Activated B cell treated with CpG ODN at 0.5 μM for 24 hours (primary cell): ENCODE measurements at regions not wholly inside any gene's neighbourhood (a gene's known extent, or its start where the extent isn't known, plus 50 kb on each side); places are given as distances from the start of the nearest gene placed in this dataset.

Experiments used
- ATAC-seq: fragments of 200-7000 bp; cut with Tn5 transposase; one replicate; pipeline ENCODE4 v1.10.0; 2021; ENCODE audit warnings: low read depth, mild to moderate bottlenecking, moderate library complexity
- CTCF ChIA-PET: fragments of 350-600 bp; sonication (Branson Sonifier 250); formaldehyde crosslinking; loops from one replicate; lab custom pipeline; 2021; ENCODE audit warnings: antibody characterized with exemption; lab: Charles Lee
- POLR2A ChIA-PET: fragments of 350-600 bp; sonication (Branson Sonifier 250); formaldehyde crosslinking; loops from one replicate; lab custom pipeline; 2021; ENCODE audit warnings: antibody characterized with exemption; lab: Charles Lee
- DNase-seq: peaks from one replicate; pipeline ENCODE4 v3.0.0; 2022
- H3K27ac Mint-ChIP-seq: one replicate; pipeline ENCODE4 v1.8.0; 2020; ENCODE audit warnings: mixed read lengths
- H3K27me3 Mint-ChIP-seq: one replicate; pipeline ENCODE4 v1.8.0; 2021; ENCODE audit warnings: mixed read lengths
- H3K36me3 Mint-ChIP-seq: one replicate; pipeline ENCODE4 v1.8.0; 2021; ENCODE audit warnings: low read depth, mixed read lengths
- H3K4me1 Mint-ChIP-seq: one replicate; pipeline ENCODE4 v1.8.0; 2021; ENCODE audit warnings: mixed read lengths
- H3K4me3 Mint-ChIP-seq: one replicate; pipeline ENCODE4 v1.8.0; 2020; ENCODE audit warnings: mild to moderate bottlenecking, mixed read lengths
- H3K9me3 Mint-ChIP-seq: one replicate; pipeline ENCODE4 v1.8.0; 2020; ENCODE audit warnings: mixed read lengths
- intact Hi-C: fragments of 100-400 bp; cut with micrococcal nuclease; formaldehyde crosslinking; loops from one replicate; pipeline ENCODE4 v1.15.1; 2024
- TF ChIP-seq, protein P1 (sequence below): fragments of 200-600 bp; IDR thresholded peaks from one replicate; pipeline ENCODE4 v1.8.0; 2022; ENCODE audit warnings: antibody characterized with exemption, mild to moderate bottlenecking

DNA sequence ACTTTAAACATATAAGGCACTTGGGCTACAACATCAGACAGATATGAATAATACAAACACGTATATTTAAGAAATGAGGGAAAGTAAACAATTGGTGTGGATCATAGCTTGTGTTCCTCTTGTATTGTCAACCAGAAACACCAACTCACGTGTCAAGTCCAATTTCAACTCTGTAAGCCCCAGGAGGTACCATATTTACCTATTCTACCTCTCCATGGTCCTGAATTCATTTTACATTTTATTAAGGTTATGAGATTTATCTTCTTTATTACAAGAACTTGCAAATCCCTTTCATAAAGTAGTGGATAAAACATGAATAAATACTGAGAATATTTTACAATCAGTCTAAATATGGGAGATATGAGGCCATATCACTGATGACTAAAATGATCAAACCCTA, 501.6 kb downstream of the MAT2B start:
- TF ChIP-seq, protein P1, sequence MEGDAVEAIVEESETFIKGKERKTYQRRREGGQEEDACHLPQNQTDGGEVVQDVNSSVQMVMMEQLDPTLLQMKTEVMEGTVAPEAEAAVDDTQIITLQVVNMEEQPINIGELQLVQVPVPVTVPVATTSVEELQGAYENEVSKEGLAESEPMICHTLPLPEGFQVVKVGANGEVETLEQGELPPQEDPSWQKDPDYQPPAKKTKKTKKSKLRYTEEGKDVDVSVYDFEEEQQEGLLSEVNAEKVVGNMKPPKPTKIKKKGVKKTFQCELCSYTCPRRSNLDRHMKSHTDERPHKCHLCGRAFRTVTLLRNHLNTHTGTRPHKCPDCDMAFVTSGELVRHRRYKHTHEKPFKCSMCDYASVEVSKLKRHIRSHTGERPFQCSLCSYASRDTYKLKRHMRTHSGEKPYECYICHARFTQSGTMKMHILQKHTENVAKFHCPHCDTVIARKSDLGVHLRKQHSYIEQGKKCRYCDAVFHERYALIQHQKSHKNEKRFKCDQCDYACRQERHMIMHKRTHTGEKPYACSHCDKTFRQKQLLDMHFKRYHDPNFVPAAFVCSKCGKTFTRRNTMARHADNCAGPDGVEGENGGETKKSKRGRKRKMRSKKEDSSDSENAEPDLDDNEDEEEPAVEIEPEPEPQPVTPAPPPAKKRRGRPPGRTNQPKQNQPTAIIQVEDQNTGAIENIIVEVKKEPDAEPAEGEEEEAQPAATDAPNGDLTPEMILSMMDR = no peak
- Mint-ChIP-seq H3K27ac (no peak overlapping the region), H3K4me1 (no peaks in the 10 kb centered on the region), H3K4me3 (no peak overlapping the region), H3K9me3 (no peaks in the 10 kb centered on the region), H3K36me3 (no peaks in the 10 kb centered on the region), H3K27me3 (no peaks in the 10 kb centered on the region)
- intact Hi-C loops = no loop called here
- no peak for DNase-seq
- CTCF ChIA-PET = no interaction called here
- no peak for ATAC-seq
- POLR2A ChIA-PET = no interaction called here

DNA sequence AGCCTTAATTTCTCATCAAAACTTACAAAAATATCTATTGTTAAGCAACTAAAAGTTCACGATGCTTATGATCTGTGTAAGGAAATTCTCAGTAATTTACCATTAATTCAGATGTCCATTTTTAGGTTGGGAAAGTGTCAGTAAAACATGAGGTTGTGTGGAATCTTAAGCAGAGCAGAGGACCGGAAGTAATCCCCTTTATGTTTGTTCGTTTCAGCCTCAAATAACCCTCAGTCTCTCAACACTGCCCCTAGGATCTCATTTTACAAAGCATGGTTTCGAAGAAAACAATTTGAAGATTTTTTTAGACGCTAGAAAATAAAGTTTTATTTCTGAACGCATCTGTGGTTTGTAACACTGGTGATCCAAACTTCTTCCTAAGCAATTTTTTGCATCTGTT, 504.2 kb downstream of the MAT2B start:
- ATAC-seq = no peak
- Mint-ChIP-seq H3K4me1 (peaks cover 13% of the 10 kb centered on the region), H3K27me3 (no peaks in the 10 kb centered on the region), H3K4me3 (no peak overlapping the region), H3K27ac (no peak overlapping the region), H3K36me3 (no peaks in the 10 kb centered on the region), H3K9me3 (no peaks in the 10 kb centered on the region)
- TF ChIP-seq, protein P1 = no peak
- POLR2A ChIA-PET = no interaction called here
- intact Hi-C loops = no loop called here
- DNase-seq = no peak
- CTCF ChIA-PET = no interaction called here

DNA sequence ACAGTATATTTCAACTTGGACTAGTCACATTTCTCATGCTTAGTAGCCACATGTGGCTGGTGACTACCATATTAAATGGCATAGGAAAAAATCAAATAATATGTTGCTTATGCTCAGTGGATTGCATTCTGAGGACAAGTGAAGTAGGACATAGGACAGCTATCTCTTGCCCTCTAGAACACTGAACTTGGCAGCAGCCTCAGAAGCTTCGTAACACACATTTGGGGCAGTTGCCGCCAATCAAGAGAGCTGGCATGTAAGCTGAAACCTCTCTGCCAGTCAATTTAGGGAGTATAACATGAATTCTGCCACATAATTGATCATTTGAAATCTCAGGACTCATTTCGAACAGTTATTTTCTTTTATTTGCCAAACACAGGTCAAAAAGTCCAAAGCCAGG, 505.5 kb downstream of the MAT2B start:
- Mint-ChIP-seq H3K27ac (no peak overlapping the region), H3K4me3 (no peak overlapping the region), H3K27me3 (no peaks in the 10 kb centered on the region), H3K36me3 (no peaks in the 10 kb centered on the region), H3K4me1 (peaks cover 13% of the 10 kb centered on the region), H3K9me3 (no peaks in the 10 kb centered on the region)
- intact Hi-C loops = no loop called here
- CTCF ChIA-PET = interaction anchor here (1.5 kb wide), 1 partner anchor 315 kb away, joined by 4 read pairs; no protein-coding TSS in a partner anchor
- POLR2A ChIA-PET = no interaction called here
- TF ChIP-seq, protein P1 = no peak
- no peak for DNase-seq
- ATAC-seq = no peak

DNA sequence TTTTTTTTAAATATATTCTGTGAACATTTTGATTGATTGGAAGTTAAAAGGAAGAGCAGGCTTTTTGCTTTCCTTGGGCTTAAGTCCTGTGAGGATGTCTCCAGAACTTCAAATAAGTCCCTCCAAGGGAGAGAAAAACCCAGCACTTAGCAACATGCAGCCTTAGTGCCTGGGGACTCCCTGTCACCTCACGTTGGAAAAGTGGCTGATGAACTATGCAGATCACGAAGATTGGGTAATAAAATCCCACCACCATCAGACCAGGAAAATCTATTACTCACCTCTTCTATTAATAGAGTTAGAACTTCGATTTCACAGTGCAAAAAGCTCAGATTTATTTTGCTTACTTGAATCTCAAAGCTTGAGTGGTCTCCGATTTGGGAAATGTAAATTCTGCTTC, 507.0 kb downstream of the MAT2B start:
- Mint-ChIP-seq H3K4me3 (no peak overlapping the region), H3K36me3 (no peaks in the 10 kb centered on the region), H3K4me1 (peaks cover 13% of the 10 kb centered on the region), H3K9me3 (no peaks in the 10 kb centered on the region), H3K27me3 (no peaks in the 10 kb centered on the region), H3K27ac (no peak overlapping the region)
- TF ChIP-seq, protein P1 = no peak
- ChIA-PET POLR2A (no interaction called here), CTCF (interaction anchor here (0.7 to 1.5 kb wide), 16 partner anchors 8 to 492 kb away, joined by 3 to 29 read pairs (median 4); no protein-coding TSS in a partner anchor)
- intact Hi-C loops = loop anchor here (2.0 kb wide), 1 partner anchor 660 kb away; no protein-coding TSS in a partner anchor
- no peak for DNase-seq
- ATAC-seq = no peak

DNA sequence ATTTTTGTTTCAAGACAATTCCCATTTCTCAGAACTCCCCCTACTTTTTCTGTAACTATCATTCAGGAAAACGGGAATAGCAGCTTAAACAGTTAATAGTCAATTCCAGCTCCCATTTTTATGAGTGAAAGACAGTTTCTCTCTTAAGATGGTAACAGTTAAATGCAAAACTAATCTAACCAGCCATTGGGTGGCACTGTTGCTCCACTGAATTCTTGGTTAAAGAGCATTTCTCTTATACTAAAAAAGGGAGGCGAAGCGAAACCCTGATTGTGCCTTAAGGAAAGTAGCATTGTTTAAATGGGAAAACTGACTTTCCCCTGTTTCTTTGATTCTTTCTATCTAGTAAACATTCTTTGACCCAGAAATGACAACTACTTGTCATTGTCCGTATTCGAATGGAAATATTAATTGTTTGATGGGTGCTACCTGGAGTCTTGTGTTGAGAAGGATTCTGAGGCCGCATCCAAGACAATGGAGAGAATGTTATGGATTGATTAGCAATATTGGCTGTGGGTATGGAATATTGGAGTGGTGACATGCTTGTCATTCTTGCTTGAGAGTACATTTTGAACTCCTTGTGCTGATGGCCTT, 507.8 kb downstream of the MAT2B start:
- Mint-ChIP-seq H3K4me3 (no peak overlapping the region), H3K36me3 (no peaks in the 10 kb centered on the region), H3K27ac (no peak overlapping the region), H3K4me1 (peaks cover 13% of the 10 kb centered on the region), H3K27me3 (no peaks in the 10 kb centered on the region), H3K9me3 (no peaks in the 10 kb centered on the region)
- intact Hi-C loops = loop anchor here (1.0 to 2.0 kb wide), 6 partner anchors 98 to 1196 kb away; no protein-coding TSS in a partner anchor
- TF ChIP-seq, protein P1 = no peak
- DNase-seq (no peak), ATAC-seq (peak; percentile 50)
- CTCF ChIA-PET = interaction anchor here (0.7 to 1.5 kb wide), 18 partner anchors 9 to 1195 kb away, joined by 3 to 29 read pairs (median 4); no protein-coding TSS in a partner anchor
- POLR2A ChIA-PET = no interaction called here
